ENCODE measurements at regions not wholly inside any gene's neighbourhood (a gene's known extent, or its start where the extent isn't known, plus 50 kb on each side); places are given as distances from the start of the nearest gene placed in this dataset.

GRCh38 chr3:132254076-132254755 is 63.0 kb upstream of the ACP3 start:
- TF ChIP-seq, protein P1, sequence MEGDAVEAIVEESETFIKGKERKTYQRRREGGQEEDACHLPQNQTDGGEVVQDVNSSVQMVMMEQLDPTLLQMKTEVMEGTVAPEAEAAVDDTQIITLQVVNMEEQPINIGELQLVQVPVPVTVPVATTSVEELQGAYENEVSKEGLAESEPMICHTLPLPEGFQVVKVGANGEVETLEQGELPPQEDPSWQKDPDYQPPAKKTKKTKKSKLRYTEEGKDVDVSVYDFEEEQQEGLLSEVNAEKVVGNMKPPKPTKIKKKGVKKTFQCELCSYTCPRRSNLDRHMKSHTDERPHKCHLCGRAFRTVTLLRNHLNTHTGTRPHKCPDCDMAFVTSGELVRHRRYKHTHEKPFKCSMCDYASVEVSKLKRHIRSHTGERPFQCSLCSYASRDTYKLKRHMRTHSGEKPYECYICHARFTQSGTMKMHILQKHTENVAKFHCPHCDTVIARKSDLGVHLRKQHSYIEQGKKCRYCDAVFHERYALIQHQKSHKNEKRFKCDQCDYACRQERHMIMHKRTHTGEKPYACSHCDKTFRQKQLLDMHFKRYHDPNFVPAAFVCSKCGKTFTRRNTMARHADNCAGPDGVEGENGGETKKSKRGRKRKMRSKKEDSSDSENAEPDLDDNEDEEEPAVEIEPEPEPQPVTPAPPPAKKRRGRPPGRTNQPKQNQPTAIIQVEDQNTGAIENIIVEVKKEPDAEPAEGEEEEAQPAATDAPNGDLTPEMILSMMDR (IDR thresholded peaks at IDR 0.05) = no peak
- TF ChIP-seq POLR2A (IDR thresholded peaks at IDR 0.05) = no peak
